GM23338 (cell line): ENCODE measurements at regions not wholly inside any gene's neighbourhood (a gene's known extent, or its start where the extent isn't known, plus 50 kb on each side); places are given as distances from the start of the nearest gene placed in this dataset.
A peak's percentile ranks its signal among the peaks of the same experiment; 100 is the strongest.

ENCODE experiments used
- ATAC-seq: fragments of 200-7000 bp; cut with Tn5 transposase; 3 replicates; pipeline ENCODE4 v1.9.1; 2020
- DNase-seq: peaks from one replicate; pipeline ENCODE4 v3.0.0-alpha.2; 2015; ENCODE audit warnings: low spot score
- H2AFZ ChIP-seq: fragments of 200-600 bp; sonication (generic); 2 replicates; pipeline ENCODE4 v1.8.0; 2016; ENCODE audit warnings: antibody characterized with exemption, mild to moderate bottlenecking, moderate library complexity
- H3F3A ChIP-seq: fragments of 200-600 bp; sonication (generic); replicated peaks from 2 replicates; pipeline ENCODE4 v1.8.0; 2017; ENCODE audit warnings: antibody characterized with exemption, mixed run types, low read depth
- H3K27ac ChIP-seq: fragments of 200-600 bp; sonication (generic); 2 replicates; pipeline ENCODE4 v1.6.1; 2016; ENCODE audit warnings: low read depth
- H3K27me3 ChIP-seq: fragments of 200-600 bp; sonication (generic); 2 replicates; pipeline ENCODE4 v1.8.0; 2016; ENCODE audit warnings: mild to moderate bottlenecking, mixed run types, moderate library complexity; ENCODE audit not compliant: insufficient read depth
- H3K36me3 ChIP-seq: fragments of 200-600 bp; sonication (generic); 2 replicates; pipeline ENCODE4 v1.8.0; 2016; ENCODE audit warnings: mild to moderate bottlenecking; ENCODE audit not compliant: insufficient read depth
- H3K4me1 ChIP-seq: fragments of 200-600 bp; sonication (generic); 2 replicates; pipeline ENCODE4 v1.8.0; 2016; ENCODE audit warnings: mild to moderate bottlenecking, moderate library complexity; ENCODE audit not compliant: insufficient read depth
- H3K4me2 ChIP-seq: fragments of 200-600 bp; sonication (generic); 2 replicates; pipeline ENCODE4 v1.7.1; 2017; ENCODE audit warnings: mixed run types
- H3K4me3 ChIP-seq: fragments of 200-600 bp; sonication (generic); 2 replicates; pipeline ENCODE4 v1.6.1; 2016; ENCODE audit warnings: mixed run types
- H3K79me2 ChIP-seq: fragments of 200-600 bp; sonication (generic); replicated peaks from 2 replicates; pipeline ENCODE4 v1.8.0; 2017; ENCODE audit warnings: mild to moderate bottlenecking; ENCODE audit not compliant: insufficient read depth
- H3K9me2 ChIP-seq: fragments of 200-600 bp; sonication (generic); 2 replicates; pipeline ENCODE4 v1.8.0; 2017; ENCODE audit not compliant: insufficient read depth
- H4K20me1 ChIP-seq: fragments of 200-600 bp; sonication (generic); replicated peaks from 2 replicates; pipeline ENCODE4 v1.8.0; 2017; ENCODE audit warnings: mild to moderate bottlenecking; ENCODE audit not compliant: insufficient read depth
- H3K27ac Mint-ChIP-seq: 2 replicates; pipeline ENCODE4 v1.8.0; 2020; ENCODE audit warnings: inconsistent platforms, mild to moderate bottlenecking, moderate library complexity, mixed read lengths
- H3K27me3 Mint-ChIP-seq: 3 replicates; pipeline ENCODE4 v1.8.0; 2022; ENCODE audit warnings: low read depth, mild to moderate bottlenecking, moderate library complexity, mixed read lengths, inconsistent platforms; ENCODE audit not compliant: insufficient read depth, poor library complexity
- H3K36me3 Mint-ChIP-seq: 3 replicates; pipeline ENCODE4 v1.8.0; 2021; ENCODE audit warnings: low read depth, mild to moderate bottlenecking, inconsistent platforms, moderate library complexity, mixed read lengths
- H3K4me1 Mint-ChIP-seq: 3 replicates; pipeline ENCODE4 v1.8.0; 2020; ENCODE audit warnings: mild to moderate bottlenecking, inconsistent platforms, mixed read lengths
- H3K4me3 Mint-ChIP-seq: 3 replicates; pipeline ENCODE4 v1.8.0; 2021; ENCODE audit warnings: moderate library complexity, mild to moderate bottlenecking, inconsistent platforms, mixed read lengths
- H3K9me3 Mint-ChIP-seq: 3 replicates; pipeline ENCODE4 v1.8.0; 2020; ENCODE audit warnings: moderate library complexity, mild to moderate bottlenecking, inconsistent platforms, mixed read lengths
- CTCF ChIP-seq, 2 experiments: fragments of 200-600 bp in 1 of 2; sonication (generic) in 1 of 2; conservative IDR thresholded peaks; 2 replicates each; pipeline versions ENCODE4 v1.5.1 to v1.6.1; 2016 to 2017; ENCODE audit warnings: antibody characterized with exemption in 2 of 2, low read depth in 2 of 2, mild to moderate bottlenecking in 2 of 2, moderate library complexity in 1 of 2
- ETS1 ChIP-seq: IDR thresholded peaks from 2 replicates; pipeline ENCODE4 v1.6.1; 2016; ENCODE audit warnings: antibody characterized with exemption
- EZH2 ChIP-seq: fragments of 200-600 bp; sonication (generic); IDR thresholded peaks from one replicate; pipeline ENCODE4 v1.8.0; 2017; ENCODE audit warnings: antibody characterized with exemption, mild to moderate bottlenecking, low read depth; ENCODE audit not compliant: unreplicated experiment
- EZH2phosphoT487 ChIP-seq: fragments of 200-600 bp; sonication (generic); IDR thresholded peaks from one replicate; pipeline ENCODE4 v1.8.1; 2018; ENCODE audit warnings: antibody characterized with exemption; ENCODE audit not compliant: unreplicated experiment
- JUNB ChIP-seq: IDR thresholded peaks from one replicate; pipeline ENCODE4 v1.6.1; 2016; ENCODE audit warnings: antibody characterized with exemption; ENCODE audit not compliant: unreplicated experiment
- NANOG ChIP-seq: IDR thresholded peaks from 2 replicates; pipeline ENCODE4 v1.6.1; 2016; ENCODE audit warnings: antibody characterized with exemption, borderline replicate concordance
- POLR2AphosphoS5 ChIP-seq: IDR thresholded peaks from 2 replicates; pipeline ENCODE4 v1.6.1; 2016; ENCODE audit warnings: antibody characterized with exemption, low read depth
- STAT1 ChIP-seq: IDR thresholded peaks from one replicate; pipeline ENCODE4 v1.6.1; 2016; ENCODE audit warnings: antibody characterized with exemption; ENCODE audit not compliant: unreplicated experiment
- ZNF114 ChIP-seq: fragments of 250-450 bp; sonication (Bioruptor Pico); IDR thresholded peaks from 2 replicates; pipeline ENCODE4 v1.5.0; 2020; ENCODE audit warnings: mild to moderate bottlenecking, moderate library complexity
- ZNF331 ChIP-seq: fragments of 250-450 bp; sonication (Bioruptor Pico); IDR thresholded peaks from 2 replicates; pipeline ENCODE4 v1.5.0; 2020; ENCODE audit warnings: low read depth, mild to moderate bottlenecking, moderate library complexity

- TF ChIP-seq CTCF (conservative IDR thresholded peaks at IDR 0.05; ENCODE audit: low read depth in 2 of 2) (no peak), POLR2AphosphoS5 (no peak), STAT1 (no peak), ETS1 (no peak), EZH2 (no peak), ZNF331 (CRISPR knock-in tag) (no peak)
Measured at GRCh38 chr11:57901278-57901677, 122.4 kb upstream of the OR9Q1 start (continued).

- no peaks in the 10 kb centered on the region for H3F3A ChIP-seq
- H3K4me2 ChIP-seq, result no peak overlapping the region
- Mint-ChIP-seq H3K27ac (no peak overlapping the region), H3K4me3 (no peak overlapping the region), H3K4me1 (peaks cover 11% of the 10 kb centered on the region), H3K36me3 (peaks cover 21% of the 10 kb centered on the region; the same call in 2 of the 3 replicates), H3K9me3 (peaks cover 31% of the 10 kb centered on the region), H3K27me3 (peaks cover 4% of the 10 kb centered on the region)
- no peaks in the 10 kb centered on the region for H4K20me1 ChIP-seq
- no peaks in the 10 kb centered on the region for H3K79me2 ChIP-seq
- TF ChIP-seq JUNB, result no peak
- TF ChIP-seq EZH2phosphoT487, result no peak
- TF ChIP-seq NANOG, result no peak
- no peak for TF ChIP-seq ETS1
- no peak for TF ChIP-seq STAT1
- no peaks in the 10 kb centered on the region for H3K27me3 ChIP-seq
- H3K4me1 ChIP-seq, result peaks cover 9% of the 10 kb centered on the region; the same call in 1 of the 2 replicates
- H3K9me2 ChIP-seq, result 0 out of 2 replicates have a peak, but pooled peaks cover 10% of the 10 kb centered on the region
- H3K4me3 ChIP-seq, result no peak overlapping the region
- no peak overlapping the region for H2AFZ ChIP-seq
- H3K27ac ChIP-seq, result no peak overlapping the region
- no peak for DNase-seq
- no peak for ATAC-seq
- H3K36me3 ChIP-seq, result peaks cover 4% of the 10 kb centered on the region; the same call in 1 of the 2 replicates
Measured at GRCh38 chr11:57901756-57902155, 121.9 kb upstream of the OR9Q1 start.

GRCh38 chr11:57903011-57903410, 120.7 kb upstream of the OR9Q1 start:
- Histone ChIP-seq H3F3A (no peaks in the 10 kb centered on the region), H3K4me2 (peak overlapping the region; percentile 42), H4K20me1 (no peaks in the 10 kb centered on the region), H3K27ac (no peak overlapping the region), H3K36me3 (peaks cover 4% of the 10 kb centered on the region; the same call in 1 of the 2 replicates), H3K27me3 (no peaks in the 10 kb centered on the region), H3K79me2 (no peaks in the 10 kb centered on the region), H3K4me3 (no peak overlapping the region), H3K9me2 (0 out of 2 replicates have a peak, but pooled peaks cover 10% of the 10 kb centered on the region), H2AFZ (peak overlapping the region; percentile 48; the same call in 1 of the 2 replicates), H3K4me1 (peaks cover 9% of the 10 kb centered on the region; the same call in 1 of the 2 replicates)
- Mint-ChIP-seq H3K27ac (no peak overlapping the region), H3K36me3 (peaks cover 25% of the 10 kb centered on the region; the same call in 2 of the 3 replicates), H3K4me3 (no peak overlapping the region), H3K27me3 (peaks cover 6% of the 10 kb centered on the region), H3K9me3 (peaks cover 43% of the 10 kb centered on the region), H3K4me1 (peaks cover 11% of the 10 kb centered on the region)
- DNase-seq (no peak), ATAC-seq (no peak)
- no peak for TF ChIP-seq CTCF (conservative IDR thresholded peaks at IDR 0.05; ENCODE audit: low read depth in 2 of 2)
- TF ChIP-seq NANOG, result no peak
- no peak for TF ChIP-seq ZNF114 (CRISPR knock-in tag)
- TF ChIP-seq POLR2AphosphoS5, result no peak
